ENCODE measurements at regions not wholly inside any gene's neighbourhood (a gene's known extent, or its start where the extent isn't known, plus 50 kb on each side); places are given as distances from the start of the nearest gene placed in this dataset.

- TF ChIP-seq CTCF (IDR thresholded peaks at IDR 0.05) (no peak), POLR2A (IDR thresholded peaks at IDR 0.05) (no peak)
These were observed 730.9 kb upstream of the ADGRL2 start for GRCh38 chr1:81069856-81070255.

All from adrenal gland (tissue), 5 donors.